ENCODE measurements at regions not wholly inside any gene's neighbourhood (a gene's known extent, or its start where the extent isn't known, plus 50 kb on each side); places are given as distances from the start of the nearest gene placed in this dataset.
"Not testable (repeated sequence)": the region's sequence is repeated elsewhere in the genome, so short reads cannot be mapped to it uniquely, and the experiment has no call there.

DNA sequence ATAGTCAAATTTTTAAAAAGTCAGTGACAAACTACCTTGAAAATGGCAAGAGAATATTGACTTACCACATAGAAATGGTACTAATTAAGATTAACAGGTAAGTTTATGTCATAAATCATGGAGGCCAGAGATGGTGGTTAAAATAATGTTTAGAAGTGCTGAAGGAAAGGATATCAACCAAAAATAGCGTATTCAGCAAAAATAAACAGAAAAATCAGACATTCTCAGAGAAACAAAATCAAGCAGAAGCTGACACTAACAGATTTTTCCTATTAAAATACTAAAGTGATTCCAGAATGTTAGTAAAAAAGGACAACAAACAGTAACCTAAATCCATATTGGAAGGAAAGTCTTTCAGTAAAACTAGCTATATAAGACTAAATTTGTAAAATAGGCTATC lies 959.9 kb upstream of the CDH10 start:
- in situ Hi-C loops (cut with HindIII; ENCODE audit: low pct_ligation_motif_present, low pct_unique_long_range_greater_than_20kb, low sequenced_read_pairs) = no loop called here
- no peak for DNase-seq

- no peak for DNase-seq
- in situ Hi-C loops (cut with HindIII; ENCODE audit: low pct_ligation_motif_present, low pct_unique_long_range_greater_than_20kb, low sequenced_read_pairs) = no loop called here
These were observed 934.3 kb upstream of the CDH10 start for GRCh38 chr5:25579111-25579510.

DNA sequence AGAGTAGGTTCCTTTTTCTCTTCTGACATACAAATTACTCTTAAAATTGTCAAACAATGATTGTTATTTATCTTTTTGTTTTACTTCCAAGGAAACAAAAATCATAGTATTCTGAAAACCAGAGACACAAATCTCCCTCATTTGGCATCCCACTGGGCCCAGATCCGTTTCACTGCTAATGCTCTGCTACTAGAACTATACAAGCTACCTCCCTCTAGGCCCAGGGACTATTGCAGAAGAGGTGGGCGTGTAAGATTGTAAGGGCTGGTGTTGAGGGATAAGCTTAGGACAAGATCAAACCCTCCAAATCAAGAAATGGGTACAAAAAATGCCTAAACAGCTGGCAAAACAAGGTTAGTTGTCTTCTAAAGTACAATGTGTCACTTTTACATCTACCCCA lies 928.9 kb upstream of the CDH10 start:
- DNase-seq = no peak
- in situ Hi-C loops (cut with HindIII; ENCODE audit: low pct_ligation_motif_present, low pct_unique_long_range_greater_than_20kb, low sequenced_read_pairs) = no loop called here

DNA sequence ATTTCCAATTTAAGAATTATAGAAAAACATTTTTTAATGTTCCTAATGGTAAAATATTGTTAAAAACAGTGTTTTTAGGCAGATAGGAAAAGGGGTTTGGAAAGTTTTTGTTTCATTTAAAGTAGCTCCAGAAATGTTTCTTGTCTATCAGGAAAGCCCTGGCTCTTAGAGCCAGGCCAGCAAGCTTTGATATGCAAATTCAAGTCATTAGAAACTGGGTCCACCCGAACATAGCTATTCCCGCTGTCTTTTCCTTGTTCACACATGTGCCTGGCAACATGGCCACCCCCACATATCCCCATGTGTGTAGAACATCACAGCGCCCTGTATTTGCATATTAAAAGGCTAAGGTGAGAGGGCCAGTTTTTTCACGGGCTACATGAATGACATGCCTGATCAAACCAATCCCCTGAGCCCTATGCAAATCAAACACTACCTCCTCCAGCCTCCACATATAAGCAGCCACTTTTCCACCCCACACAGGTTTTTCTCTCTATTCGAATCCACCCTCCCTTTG lies 925.3 kb upstream of the CDH10 start:
- in situ Hi-C loops (cut with HindIII; ENCODE audit: low pct_ligation_motif_present, low pct_unique_long_range_greater_than_20kb, low sequenced_read_pairs) = no loop called here

GRCh38 chr5:25568989-25569625 lies 924.3 kb upstream of the CDH10 start:
- in situ Hi-C loops (cut with HindIII; ENCODE audit: low pct_ligation_motif_present, low pct_unique_long_range_greater_than_20kb, low sequenced_read_pairs) = no loop called here
- no peak for DNase-seq

More for the DNA sequence above, 925.3 kb upstream of the CDH10 start:
- no peak for DNase-seq

DNA sequence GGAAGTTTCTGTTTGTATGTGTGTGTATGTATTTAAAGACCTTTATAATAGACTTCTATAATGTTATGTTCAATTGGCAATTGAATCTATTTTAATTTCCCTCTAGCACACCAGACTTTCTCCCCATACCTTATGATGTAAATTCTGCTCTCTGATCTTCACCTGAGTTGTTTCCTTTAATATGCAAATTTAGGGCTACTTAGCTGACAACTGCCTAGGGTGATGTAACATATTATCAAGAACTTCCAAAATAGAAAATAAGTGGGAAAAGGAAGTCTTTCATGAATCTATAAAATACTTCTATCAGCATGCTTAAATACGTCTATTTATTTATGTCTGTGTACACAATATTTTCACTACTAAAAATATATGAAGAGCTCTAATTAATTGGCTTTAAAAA lies 923.5 kb upstream of the CDH10 start:
- no peak for DNase-seq
- in situ Hi-C loops (cut with HindIII; ENCODE audit: low pct_ligation_motif_present, low pct_unique_long_range_greater_than_20kb, low sequenced_read_pairs) = no loop called here

DNA sequence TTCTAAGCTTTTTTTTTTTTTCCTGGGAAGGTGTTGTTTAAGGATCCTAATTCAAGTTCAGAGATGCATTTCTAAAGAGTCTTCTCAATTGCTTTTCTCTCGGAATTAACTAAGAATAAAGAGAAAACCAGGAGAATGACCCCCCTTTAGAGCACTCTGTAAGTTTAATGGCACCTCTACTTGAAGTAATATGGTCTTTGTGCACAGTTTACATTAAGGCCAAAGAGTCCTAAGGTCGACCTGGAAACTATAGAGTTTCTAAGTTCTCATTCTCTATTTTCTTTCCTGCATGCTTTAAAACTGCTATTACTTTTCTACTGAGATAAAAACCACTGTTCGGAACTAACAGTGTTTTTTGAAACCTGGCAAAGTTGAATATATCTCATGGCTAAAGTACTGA lies 923.1 kb upstream of the CDH10 start:
- DNase-seq = no peak
- in situ Hi-C loops (cut with HindIII; ENCODE audit: low pct_ligation_motif_present, low pct_unique_long_range_greater_than_20kb, low sequenced_read_pairs) = no loop called here

DNA sequence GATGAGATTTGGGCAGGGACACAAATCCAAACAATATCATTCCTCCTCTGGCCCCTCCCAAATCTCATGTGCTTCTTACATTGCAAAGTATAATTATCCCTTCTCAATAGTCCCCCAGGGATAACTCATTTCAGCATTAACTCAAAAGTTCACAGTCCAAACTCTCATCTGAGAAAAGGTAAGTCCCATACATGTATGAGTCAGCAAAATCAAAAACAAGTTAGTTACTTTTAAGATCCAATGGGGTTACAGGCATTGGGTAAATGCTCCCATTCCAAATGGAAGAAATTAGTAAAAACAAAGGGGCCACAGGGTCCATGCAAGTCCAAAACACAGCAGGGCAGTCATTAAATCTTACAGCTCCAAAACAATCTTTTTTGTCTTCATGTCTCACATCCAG lies 917.9 kb upstream of the CDH10 start:
- DNase-seq = no peak
- in situ Hi-C loops (cut with HindIII; ENCODE audit: low pct_ligation_motif_present, low pct_unique_long_range_greater_than_20kb, low sequenced_read_pairs) = no loop called here

GRCh38 chr5:25554077-25554476 lies 909.3 kb upstream of the CDH10 start:
- no peak for DNase-seq
- in situ Hi-C loops (cut with HindIII; ENCODE audit: low pct_ligation_motif_present, low pct_unique_long_range_greater_than_20kb, low sequenced_read_pairs) = no loop called here

- in situ Hi-C loops (cut with HindIII; ENCODE audit: low pct_ligation_motif_present, low pct_unique_long_range_greater_than_20kb, low sequenced_read_pairs) = no loop called here
- no peak for DNase-seq
These were observed 908.2 kb upstream of the CDH10 start for GRCh38 chr5:25552871-25553481.

- in situ Hi-C loops (cut with HindIII; ENCODE audit: low pct_ligation_motif_present, low pct_unique_long_range_greater_than_20kb, low sequenced_read_pairs) = no loop called here
- DNase-seq = no peak
These were observed 906.0 kb upstream of the CDH10 start for GRCh38 chr5:25550793-25551192.

DNA sequence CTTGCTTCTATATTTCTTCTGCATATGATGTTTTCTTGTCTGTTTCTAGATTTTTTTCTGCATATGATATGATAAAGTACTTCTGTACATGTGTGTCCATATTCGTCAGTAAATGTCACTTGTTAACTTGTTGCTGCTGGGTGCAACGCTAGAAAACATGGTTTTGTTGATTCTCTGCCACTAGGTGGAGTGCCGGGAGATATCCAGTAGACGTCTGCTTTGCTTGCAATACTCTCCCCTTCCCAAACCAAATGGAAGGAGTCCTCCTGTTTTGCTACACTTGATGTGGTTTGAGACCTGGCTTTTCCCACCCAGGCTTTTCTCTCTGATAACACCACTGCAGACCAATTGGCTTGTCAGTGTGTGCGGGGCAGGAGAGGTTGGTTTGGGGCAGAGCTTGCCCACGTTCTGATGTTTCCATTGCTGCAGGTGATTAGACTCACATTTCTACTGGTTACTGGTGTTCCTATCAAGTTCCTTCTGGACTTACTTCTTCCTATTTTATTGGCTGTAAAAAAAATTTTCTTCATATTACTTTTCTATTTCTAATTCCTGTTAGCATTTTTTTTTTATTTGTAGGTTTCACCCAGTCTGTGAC lies 900.0 kb upstream of the CDH10 start:
- in situ Hi-C loops (cut with HindIII; ENCODE audit: low pct_ligation_motif_present, low pct_unique_long_range_greater_than_20kb, low sequenced_read_pairs) = no loop called here
- DNase-seq = peak; percentile 64

DNA sequence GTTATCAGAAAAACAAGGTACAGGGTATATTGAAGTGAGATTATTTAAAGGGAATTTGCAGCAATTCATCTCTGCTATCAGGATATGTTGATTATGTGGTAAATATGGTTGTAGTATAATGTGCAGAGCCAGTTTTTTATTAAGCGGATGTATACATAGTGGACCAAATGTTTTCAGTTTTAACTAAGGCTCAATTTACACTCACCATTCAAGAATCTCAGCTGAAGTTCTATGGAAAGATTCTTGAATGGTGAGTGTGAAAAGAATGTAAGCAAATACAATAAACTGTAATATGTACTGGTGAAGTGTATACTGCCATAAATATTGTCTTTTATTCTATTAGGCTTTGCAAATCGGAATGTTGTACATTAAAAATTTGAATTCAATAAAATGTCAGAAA lies 895.9 kb upstream of the CDH10 start:
- in situ Hi-C loops (cut with HindIII; ENCODE audit: low pct_ligation_motif_present, low pct_unique_long_range_greater_than_20kb, low sequenced_read_pairs) = no loop called here
- DNase-seq = no peak

- DNase-seq = no peak
- in situ Hi-C loops (cut with HindIII; ENCODE audit: low pct_ligation_motif_present, low pct_unique_long_range_greater_than_20kb, low sequenced_read_pairs) = no loop called here
These were observed 894.8 kb upstream of the CDH10 start for GRCh38 chr5:25539536-25539935.

GRCh38 chr5:25536461-25536860 lies 891.7 kb upstream of the CDH10 start:
- in situ Hi-C loops (cut with HindIII; ENCODE audit: low pct_ligation_motif_present, low pct_unique_long_range_greater_than_20kb, low sequenced_read_pairs) = not testable (repeated sequence)

GRCh38 chr5:25516141-25516540 lies 871.4 kb upstream of the CDH10 start:
- DNase-seq = no peak
- in situ Hi-C loops (cut with HindIII; ENCODE audit: low pct_ligation_motif_present, low pct_unique_long_range_greater_than_20kb, low sequenced_read_pairs) = no loop called here

More at GRCh38 chr5:25536461-25536860, 891.7 kb upstream of the CDH10 start:
- not testable (repeated sequence) for DNase-seq

- DNase-seq = no peak
- in situ Hi-C loops (cut with HindIII; ENCODE audit: low pct_ligation_motif_present, low pct_unique_long_range_greater_than_20kb, low sequenced_read_pairs) = no loop called here
These were observed 870.7 kb upstream of the CDH10 start for GRCh38 chr5:25515525-25515924.

GRCh38 chr5:25510692-25511091 lies 865.9 kb upstream of the CDH10 start:
- in situ Hi-C loops (cut with HindIII; ENCODE audit: low pct_ligation_motif_present, low pct_unique_long_range_greater_than_20kb, low sequenced_read_pairs); DNase-seq: not testable (repeated sequence)

GRCh38 chr5:25508011-25508410 lies 863.2 kb upstream of the CDH10 start:
- DNase-seq; in situ Hi-C loops (cut with HindIII; ENCODE audit: low pct_ligation_motif_present, low pct_unique_long_range_greater_than_20kb, low sequenced_read_pairs): not testable (repeated sequence)

DNA sequence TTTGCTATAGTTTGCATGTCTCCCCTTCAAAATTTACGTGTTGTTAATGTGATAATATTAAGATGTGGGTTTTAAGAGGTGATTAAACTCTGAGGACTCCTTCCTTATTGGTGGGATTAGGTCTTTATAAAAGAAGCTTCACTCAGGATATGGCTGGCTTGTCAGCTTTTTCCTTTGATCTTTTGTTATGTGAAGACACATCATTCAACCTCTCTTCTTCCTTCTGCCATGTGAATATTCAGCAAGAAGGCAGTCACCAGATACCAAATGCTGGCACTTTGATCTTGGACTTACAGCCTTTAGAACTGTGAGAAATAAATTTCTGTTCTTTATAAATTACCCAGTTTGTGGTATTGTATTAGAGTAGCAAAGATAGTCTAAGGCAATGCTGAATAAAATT lies 855.9 kb upstream of the CDH10 start:
- in situ Hi-C loops (cut with HindIII; ENCODE audit: low pct_ligation_motif_present, low pct_unique_long_range_greater_than_20kb, low sequenced_read_pairs) = no loop called here
- no peak for DNase-seq
